ENCODE measurements at regions not wholly inside any gene's neighbourhood (a gene's known extent, or its start where the extent isn't known, plus 50 kb on each side); places are given as distances from the start of the nearest gene placed in this dataset.

GRCh38 chr2:142572346-142573132, 304.9 kb upstream of the KYNU start:
- TF ChIP-seq, protein P1, sequence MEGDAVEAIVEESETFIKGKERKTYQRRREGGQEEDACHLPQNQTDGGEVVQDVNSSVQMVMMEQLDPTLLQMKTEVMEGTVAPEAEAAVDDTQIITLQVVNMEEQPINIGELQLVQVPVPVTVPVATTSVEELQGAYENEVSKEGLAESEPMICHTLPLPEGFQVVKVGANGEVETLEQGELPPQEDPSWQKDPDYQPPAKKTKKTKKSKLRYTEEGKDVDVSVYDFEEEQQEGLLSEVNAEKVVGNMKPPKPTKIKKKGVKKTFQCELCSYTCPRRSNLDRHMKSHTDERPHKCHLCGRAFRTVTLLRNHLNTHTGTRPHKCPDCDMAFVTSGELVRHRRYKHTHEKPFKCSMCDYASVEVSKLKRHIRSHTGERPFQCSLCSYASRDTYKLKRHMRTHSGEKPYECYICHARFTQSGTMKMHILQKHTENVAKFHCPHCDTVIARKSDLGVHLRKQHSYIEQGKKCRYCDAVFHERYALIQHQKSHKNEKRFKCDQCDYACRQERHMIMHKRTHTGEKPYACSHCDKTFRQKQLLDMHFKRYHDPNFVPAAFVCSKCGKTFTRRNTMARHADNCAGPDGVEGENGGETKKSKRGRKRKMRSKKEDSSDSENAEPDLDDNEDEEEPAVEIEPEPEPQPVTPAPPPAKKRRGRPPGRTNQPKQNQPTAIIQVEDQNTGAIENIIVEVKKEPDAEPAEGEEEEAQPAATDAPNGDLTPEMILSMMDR (conservative IDR thresholded peaks at IDR 0.05 in 1 of 2, IDR thresholded peaks at IDR 0.05 in 1 of 2; ENCODE audit: low read depth in 1 of 2, low read length in 2 of 2) = no peak
- TF ChIP-seq EZH2 (IDR thresholded peaks at IDR 0.05; ENCODE audit: low read length, missing control alignments) = no peak
